ENCODE measurements at regions not wholly inside any gene's neighbourhood (a gene's known extent, or its start where the extent isn't known, plus 50 kb on each side); places are given as distances from the start of the nearest gene placed in this dataset.

- Histone ChIP-seq H2AFZ (replicated peaks) (no peak overlapping the region), H3K4me1 (peaks cover 8% of the 10 kb centered on the region), H3K9me3 (ENCODE audit: low read depth) (no peaks in the 10 kb centered on the region), H3K4me3 (no peak overlapping the region), H4K20me1 (ENCODE audit: low read depth) (no peaks in the 10 kb centered on the region), H3K36me3 (no peaks in the 10 kb centered on the region), H3K27me3 (no peaks in the 10 kb centered on the region), H3K79me2 (ENCODE audit: low read depth) (no peaks in the 10 kb centered on the region), H3F3A (ENCODE audit: low read depth) (no peaks in the 10 kb centered on the region), H3K4me2 (no peak overlapping the region), H3K9ac (no peak overlapping the region), H3K27ac (no peak overlapping the region)
- Mint-ChIP-seq H3K4me3 (no peak overlapping the region), H3K36me3 (no peaks in the 10 kb centered on the region), H3K27ac (no peak overlapping the region), H3K9me3 (no peaks in the 10 kb centered on the region), H3K4me1 (peaks cover 23% of the 10 kb centered on the region), H3K27me3 (ENCODE audit: insufficient read depth, low read depth) (peaks cover 18% of the 10 kb centered on the region)
- TF ChIP-seq EZH2 (IDR thresholded peaks at IDR 0.05) (no peak), EZH2phosphoT487 (IDR thresholded peaks at IDR 0.05) (no peak), CTCF (IDR thresholded peaks at IDR 0.05) (no peak)
- no peak for DNase-seq (ENCODE audit: low spot score)
Observed at GRCh38 chr15:77714555-77714954, 81.8 kb upstream of the LINGO1 start.

DNA sequence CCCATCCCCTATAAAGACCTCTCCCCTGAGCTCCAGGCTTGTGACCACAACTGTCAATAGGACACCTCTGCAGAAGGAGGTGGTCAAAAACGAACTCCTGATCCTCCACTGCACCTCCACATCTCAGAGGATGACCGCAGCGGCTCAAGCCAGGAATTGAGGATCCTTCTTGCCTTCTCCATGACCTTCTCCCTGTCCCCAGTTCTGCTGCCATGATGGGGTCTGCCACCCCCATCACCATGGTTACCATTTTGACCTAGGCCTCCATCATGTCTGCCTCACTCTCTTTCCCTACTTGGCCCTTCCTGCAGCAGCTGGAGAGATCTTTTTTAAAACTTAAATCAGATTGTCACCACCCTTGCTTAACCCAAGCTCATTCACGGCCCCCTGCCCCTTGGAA lies 81.3 kb upstream of the LINGO1 start:
- H3K4me1 Mint-ChIP-seq, result peaks cover 23% of the 10 kb centered on the region
- H3K36me3 Mint-ChIP-seq, result no peaks in the 10 kb centered on the region
- Histone ChIP-seq H3K36me3 (no peaks in the 10 kb centered on the region), H4K20me1 (ENCODE audit: low read depth) (no peaks in the 10 kb centered on the region), H3K79me2 (ENCODE audit: low read depth) (no peaks in the 10 kb centered on the region), H3K4me1 (peaks cover 8% of the 10 kb centered on the region), H3K4me3 (no peak overlapping the region), H3K27me3 (no peaks in the 10 kb centered on the region), H3K9ac (no peak overlapping the region), H3K4me2 (no peak overlapping the region), H3K9me3 (ENCODE audit: low read depth) (no peaks in the 10 kb centered on the region), H3K27ac (no peak overlapping the region), H3F3A (ENCODE audit: low read depth) (no peaks in the 10 kb centered on the region), H2AFZ (replicated peaks) (no peak overlapping the region)
- H3K27me3 Mint-ChIP-seq (ENCODE audit: insufficient read depth, low read depth), result peaks cover 18% of the 10 kb centered on the region
- H3K27ac Mint-ChIP-seq, result no peak overlapping the region
- H3K9me3 Mint-ChIP-seq, result no peaks in the 10 kb centered on the region
- TF ChIP-seq EZH2phosphoT487 (IDR thresholded peaks at IDR 0.05) (no peak), EZH2 (IDR thresholded peaks at IDR 0.05) (no peak), CTCF (IDR thresholded peaks at IDR 0.05) (no peak)
- DNase-seq (ENCODE audit: low spot score), result no peak
- peak overlapping the region; percentile 28 for H3K4me3 Mint-ChIP-seq

DNA sequence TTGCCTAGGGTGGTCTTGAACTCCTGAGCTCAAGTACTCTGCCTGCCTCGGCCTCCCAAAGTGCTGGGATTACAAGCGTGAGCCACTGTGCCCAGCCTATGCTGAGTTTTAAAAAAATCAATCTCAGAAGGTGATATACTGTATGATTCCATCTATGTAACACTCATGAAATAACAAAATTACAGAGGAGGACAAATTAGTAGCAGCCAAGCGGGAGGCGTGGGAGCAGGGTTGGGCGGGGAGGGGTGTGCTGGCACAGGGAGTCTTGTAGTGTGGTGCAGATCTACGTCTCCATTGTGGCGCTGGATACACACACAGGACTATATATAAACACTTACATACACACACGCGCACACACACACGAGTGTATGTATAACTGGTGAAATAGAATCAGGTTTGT lies 80.6 kb upstream of the LINGO1 start:
- Histone ChIP-seq H3K4me1 (peaks cover 8% of the 10 kb centered on the region), H3F3A (ENCODE audit: low read depth) (no peaks in the 10 kb centered on the region), H3K36me3 (no peaks in the 10 kb centered on the region), H4K20me1 (ENCODE audit: low read depth) (no peaks in the 10 kb centered on the region), H3K27ac (no peak overlapping the region), H3K4me3 (no peak overlapping the region), H3K4me2 (no peak overlapping the region), H3K9me3 (ENCODE audit: low read depth) (no peaks in the 10 kb centered on the region), H2AFZ (replicated peaks) (no peak overlapping the region), H3K27me3 (no peaks in the 10 kb centered on the region), H3K79me2 (ENCODE audit: low read depth) (no peaks in the 10 kb centered on the region), H3K9ac (no peak overlapping the region)
- DNase-seq (ENCODE audit: low spot score), result no peak
- no peak overlapping the region for H3K27ac Mint-ChIP-seq
- no peak overlapping the region for H3K4me3 Mint-ChIP-seq
- TF ChIP-seq CTCF (IDR thresholded peaks at IDR 0.05) (no peak), EZH2 (IDR thresholded peaks at IDR 0.05) (no peak)
- peaks cover 18% of the 10 kb centered on the region for H3K27me3 Mint-ChIP-seq (ENCODE audit: insufficient read depth, low read depth)
- H3K36me3 Mint-ChIP-seq, result no peaks in the 10 kb centered on the region
- peaks cover 23% of the 10 kb centered on the region for H3K4me1 Mint-ChIP-seq
- H3K9me3 Mint-ChIP-seq, result no peaks in the 10 kb centered on the region

- Mint-ChIP-seq H3K27ac (peak overlapping the region; percentile 30), H3K4me1 (peaks cover 23% of the 10 kb centered on the region), H3K27me3 (ENCODE audit: insufficient read depth, low read depth) (peaks cover 18% of the 10 kb centered on the region), H3K36me3 (no peaks in the 10 kb centered on the region), H3K9me3 (no peaks in the 10 kb centered on the region), H3K4me3 (no peak overlapping the region)
- Histone ChIP-seq H3K79me2 (ENCODE audit: low read depth) (no peaks in the 10 kb centered on the region), H3K27me3 (no peaks in the 10 kb centered on the region), H3K4me1 (peaks cover 8% of the 10 kb centered on the region), H4K20me1 (ENCODE audit: low read depth) (no peaks in the 10 kb centered on the region), H3K9ac (no peak overlapping the region), H3F3A (ENCODE audit: low read depth) (no peaks in the 10 kb centered on the region), H3K4me3 (no peak overlapping the region), H3K27ac (no peak overlapping the region), H3K9me3 (ENCODE audit: low read depth) (no peaks in the 10 kb centered on the region), H3K4me2 (no peak overlapping the region), H3K36me3 (no peaks in the 10 kb centered on the region), H2AFZ (replicated peaks) (no peak overlapping the region)
- no peak for DNase-seq (ENCODE audit: low spot score)
- TF ChIP-seq EZH2phosphoT487 (IDR thresholded peaks at IDR 0.05) (no peak), CTCF (IDR thresholded peaks at IDR 0.05) (no peak), EZH2 (IDR thresholded peaks at IDR 0.05) (no peak)
Observed at GRCh38 chr15:77712438-77712837, 79.7 kb upstream of the LINGO1 start.

Measured in neural progenitor cell (in vitro differentiated cells).